HTR-8/SVneo (cell line): ENCODE measurements at regions not wholly inside any gene's neighbourhood (a gene's known extent, or its start where the extent isn't known, plus 50 kb on each side); places are given as distances from the start of the nearest gene placed in this dataset.
"Not testable (repeated sequence)": the region's sequence is repeated elsewhere in the genome, so short reads cannot be mapped to it uniquely, and the experiment has no call there.

Source experiments
- DNase-seq: peaks from one replicate; pipeline ENCODE4 v3.0.0; 2011; ENCODE audit warnings: low spot score, mixed read lengths; ENCODE audit not compliant: insufficient read length
- FAIRE-seq: peaks from 2 replicates; lab custom pipeline; 2011; peaks lifted over from hg19 to GRCh38; lab: Jason Lieb, UNC

- DNase-seq, FAIRE-seq: not testable (repeated sequence)
Measured at GRCh38 chr13:22813531-22814377, 367.0 kb upstream of the SGCG start.

- not testable (repeated sequence) for DNase-seq, FAIRE-seq
Measured at GRCh38 chr13:22814433-22814832, 366.3 kb upstream of the SGCG start.

- FAIRE-seq = no peak
- no peak for DNase-seq
Measured at GRCh38 chr13:22821589-22821988, 359.2 kb upstream of the SGCG start.

GRCh38 chr13:22825186-22825585 lies 355.6 kb upstream of the SGCG start:
- FAIRE-seq = no peak
- no peak for DNase-seq

- FAIRE-seq = no peak
- no peak for DNase-seq
Measured at GRCh38 chr13:22828081-22828480, 352.7 kb upstream of the SGCG start.

GRCh38 chr13:22836475-22836874 lies 344.3 kb upstream of the SGCG start:
- DNase-seq (no peak), FAIRE-seq (no peak)

GRCh38 chr13:22837980-22838647 lies 342.7 kb upstream of the SGCG start:
- DNase-seq = no peak
- no peak for FAIRE-seq

- DNase-seq (no peak), FAIRE-seq (no peak)
Measured at GRCh38 chr13:22839603-22840530, 340.9 kb upstream of the SGCG start.

- no peak for FAIRE-seq
- no peak for DNase-seq
Measured at GRCh38 chr13:22846551-22846950, 334.2 kb upstream of the SGCG start.

- DNase-seq (no peak), FAIRE-seq (no peak)
Measured at GRCh38 chr13:22848539-22849052, 332.2 kb upstream of the SGCG start.

GRCh38 chr13:22855926-22856325 lies 324.9 kb upstream of the SGCG start:
- FAIRE-seq (no peak), DNase-seq (no peak)

GRCh38 chr13:22858980-22859379 lies 321.8 kb upstream of the SGCG start:
- DNase-seq, FAIRE-seq: not testable (repeated sequence)

- not testable (repeated sequence) for DNase-seq, FAIRE-seq
Measured at GRCh38 chr13:22859411-22859810, 321.4 kb upstream of the SGCG start.

- no peak for FAIRE-seq
- no peak for DNase-seq
Measured at GRCh38 chr13:22861958-22862466, 318.8 kb upstream of the SGCG start.

- DNase-seq (no peak), FAIRE-seq (no peak)
Measured at GRCh38 chr13:22862478-22862877, 318.3 kb upstream of the SGCG start.

GRCh38 chr13:22866221-22866620 lies 314.6 kb upstream of the SGCG start:
- no peak for FAIRE-seq
- DNase-seq = no peak

GRCh38 chr13:22871231-22871630 lies 309.5 kb upstream of the SGCG start:
- no peak for DNase-seq
- FAIRE-seq = no peak

- DNase-seq (no peak), FAIRE-seq (no peak)
Measured at GRCh38 chr13:22874839-22875238, 305.9 kb upstream of the SGCG start.

- FAIRE-seq = no peak
- no peak for DNase-seq
Measured at GRCh38 chr13:22877421-22877820, 303.4 kb upstream of the SGCG start.
